GM18511 (cell line): ENCODE measurements at regions not wholly inside any gene's neighbourhood (a gene's known extent, or its start where the extent isn't known, plus 50 kb on each side); places are given as distances from the start of the nearest gene placed in this dataset.

Experiments used
- ATAC-seq: cut with Tn5 transposase; IDR thresholded peaks from one replicate; pipeline ENCODE4 v1.9.1; 2021; ENCODE audit warnings: mild to moderate bottlenecking, moderate library complexity; ENCODE audit not compliant: unreplicated experiment

- no peak for ATAC-seq
Measured at GRCh38 chr1:198031086-198031485, 113.9 kb downstream of the LHX9 start.

GRCh38 chr1:198032668-198033067 lies 115.5 kb downstream of the LHX9 start:
- ATAC-seq, result no peak

GRCh38 chr1:198040880-198041279 lies 115.9 kb upstream of the NEK7 start:
- no peak for ATAC-seq

- ATAC-seq, result no peak
Measured at GRCh38 chr1:198042168-198042567, 114.6 kb upstream of the NEK7 start.

- no peak for ATAC-seq
Measured at GRCh38 chr1:198047913-198048312, 108.9 kb upstream of the NEK7 start.

GRCh38 chr1:198054510-198054909 lies 102.3 kb upstream of the NEK7 start:
- ATAC-seq, result no peak

GRCh38 chr1:198056255-198056654 lies 100.5 kb upstream of the NEK7 start:
- peak; percentile 74 for ATAC-seq

GRCh38 chr1:198064181-198064580 lies 92.6 kb upstream of the NEK7 start:
- ATAC-seq, result no peak

GRCh38 chr1:198068285-198068684 lies 88.5 kb upstream of the NEK7 start:
- ATAC-seq, result no peak

GRCh38 chr1:198072177-198072576 lies 84.6 kb upstream of the NEK7 start:
- no peak for ATAC-seq

GRCh38 chr1:198075296-198075695 lies 81.5 kb upstream of the NEK7 start:
- ATAC-seq, result no peak

- no peak for ATAC-seq
Measured at GRCh38 chr1:198079432-198079951, 77.3 kb upstream of the NEK7 start.

GRCh38 chr1:198082576-198082975 lies 74.2 kb upstream of the NEK7 start:
- no peak for ATAC-seq

GRCh38 chr1:198083549-198083948 lies 73.2 kb upstream of the NEK7 start:
- no peak for ATAC-seq

- ATAC-seq, result no peak
Measured at GRCh38 chr1:198084241-198084908, 72.4 kb upstream of the NEK7 start.

- ATAC-seq, result no peak
Measured at GRCh38 chr1:198086051-198086745, 70.6 kb upstream of the NEK7 start.

GRCh38 chr1:198087831-198088230 lies 69.0 kb upstream of the NEK7 start:
- ATAC-seq, result no peak

- peak; percentile 68 for ATAC-seq
Measured at GRCh38 chr1:198088360-198089071, 68.3 kb upstream of the NEK7 start.

- ATAC-seq, result no peak
Measured at GRCh38 chr1:198096390-198096789, 60.4 kb upstream of the NEK7 start.

- ATAC-seq, result no peak
Measured at GRCh38 chr1:198099755-198100154, 57.0 kb upstream of the NEK7 start.

GRCh38 chr1:198101716-198102453 lies 54.9 kb upstream of the NEK7 start:
- no peak for ATAC-seq
